Epithelial cell of proximal tubule (primary cell): ENCODE measurements at regions not wholly inside any gene's neighbourhood (a gene's known extent, or its start where the extent isn't known, plus 50 kb on each side); places are given as distances from the start of the nearest gene placed in this dataset.

Experiments
- DNase-seq: peaks from one replicate; pipeline ENCODE4 v3.0.0-alpha.2; 2011; ENCODE audit warnings: low read depth
- H3K4me3 ChIP-seq: 2 replicates; pipeline ENCODE4 v1.5.1; 2011; ENCODE audit warnings: low read depth, mild to moderate bottlenecking, low read length
- CTCF ChIP-seq: conservative IDR thresholded peaks from 2 replicates; pipeline ENCODE4 v1.5.1; 2012; ENCODE audit warnings: low read depth, mild to moderate bottlenecking, low read length

GRCh38 chr7:46637793-46638735 is 717.0 kb upstream of the IGFBP3 start:
- TF ChIP-seq CTCF = no peak
- no peak for DNase-seq
- H3K4me3 ChIP-seq = no peak overlapping the region

GRCh38 chr7:46636022-46636421 is 715.0 kb upstream of the IGFBP3 start:
- no peak for DNase-seq
- TF ChIP-seq CTCF = no peak
- no peak overlapping the region for H3K4me3 ChIP-seq

GRCh38 chr7:46633630-46634240 is 712.7 kb upstream of the IGFBP3 start:
- TF ChIP-seq CTCF = no peak
- H3K4me3 ChIP-seq = no peak overlapping the region
- DNase-seq = no peak

- H3K4me3 ChIP-seq = no peak overlapping the region
- no peak for DNase-seq
- no peak for TF ChIP-seq CTCF
Measured at GRCh38 chr7:46633200-46633599, 712.1 kb upstream of the IGFBP3 start.

- no peak overlapping the region for H3K4me3 ChIP-seq
- no peak for DNase-seq
- TF ChIP-seq CTCF = no peak
Measured at GRCh38 chr7:46630031-46630430, 709.0 kb upstream of the IGFBP3 start.

- no peak for TF ChIP-seq CTCF
- no peak overlapping the region for H3K4me3 ChIP-seq
- no peak for DNase-seq
Measured at GRCh38 chr7:46628389-46628788, 707.3 kb upstream of the IGFBP3 start.
